ENCODE measurements at regions not wholly inside any gene's neighbourhood (a gene's known extent, or its start where the extent isn't known, plus 50 kb on each side); places are given as distances from the start of the nearest gene placed in this dataset.

- DNase-seq: no peak
Observed at GRCh38 chr16:8519179-8519578, 71.1 kb downstream of the TMEM114 start.

DNA sequence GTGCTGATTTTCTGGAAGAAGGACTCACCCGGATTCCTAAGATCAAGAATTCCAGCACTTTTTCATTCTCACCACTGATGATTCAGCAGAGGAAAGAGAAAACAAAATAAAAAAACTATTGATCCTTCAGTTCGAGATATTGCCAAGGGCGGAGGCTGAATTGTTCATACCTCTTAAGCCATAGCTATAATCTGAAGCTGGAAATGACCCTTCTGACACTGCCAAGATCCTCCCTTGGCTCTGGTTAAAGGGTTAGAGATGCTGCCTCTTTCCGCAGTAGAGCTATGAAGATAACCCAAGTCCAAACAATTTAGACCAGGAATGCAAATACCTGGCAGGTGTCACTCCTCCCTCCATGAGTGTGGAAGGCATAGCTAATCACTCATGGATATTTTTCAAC is 73.0 kb downstream of the TMEM114 start:
- DNase-seq: no peak

DNA sequence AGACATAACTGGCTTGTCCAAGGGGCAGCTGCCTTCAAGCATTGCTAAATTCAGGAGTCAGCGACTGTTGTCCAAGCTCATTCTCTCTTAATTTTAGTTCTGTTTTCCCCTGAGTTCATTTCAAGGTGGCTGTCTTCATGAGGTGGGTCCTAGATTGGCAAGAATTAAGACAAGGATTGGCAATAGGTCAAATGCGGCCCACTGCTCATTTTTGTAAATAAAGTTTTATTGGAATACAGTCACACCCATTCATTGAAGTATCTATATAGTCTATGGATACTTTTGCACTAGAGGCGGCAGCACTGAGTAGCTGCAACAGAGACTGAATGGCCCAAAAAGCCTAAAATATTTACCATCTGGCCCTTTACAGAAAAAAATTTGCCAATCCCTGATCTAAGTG is 73.8 kb downstream of the TMEM114 start:
- DNase-seq: no peak

GRCh38 chr16:8512941-8513624 is 77.2 kb downstream of the TMEM114 start:
- no peak for DNase-seq

DNA sequence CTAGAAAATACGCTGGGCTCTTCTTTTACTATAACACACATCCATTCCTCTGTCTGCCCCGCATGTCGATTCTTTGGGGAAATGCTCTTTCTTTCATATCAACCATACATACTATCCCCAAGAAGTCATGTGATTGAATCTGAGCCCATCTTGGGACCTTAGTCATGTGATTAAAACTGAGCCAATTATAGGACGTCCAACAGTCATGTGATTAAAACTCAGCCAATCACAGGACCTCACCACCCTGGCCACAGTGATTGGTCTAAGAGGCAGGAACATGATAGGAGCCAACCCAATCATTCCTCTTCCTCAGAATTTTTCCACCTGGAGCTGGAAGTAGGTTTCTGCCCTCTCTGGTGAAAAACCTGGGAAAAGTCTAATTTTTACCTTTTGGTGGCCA is 78.8 kb downstream of the TMEM114 start:
- no peak for DNase-seq

DNA sequence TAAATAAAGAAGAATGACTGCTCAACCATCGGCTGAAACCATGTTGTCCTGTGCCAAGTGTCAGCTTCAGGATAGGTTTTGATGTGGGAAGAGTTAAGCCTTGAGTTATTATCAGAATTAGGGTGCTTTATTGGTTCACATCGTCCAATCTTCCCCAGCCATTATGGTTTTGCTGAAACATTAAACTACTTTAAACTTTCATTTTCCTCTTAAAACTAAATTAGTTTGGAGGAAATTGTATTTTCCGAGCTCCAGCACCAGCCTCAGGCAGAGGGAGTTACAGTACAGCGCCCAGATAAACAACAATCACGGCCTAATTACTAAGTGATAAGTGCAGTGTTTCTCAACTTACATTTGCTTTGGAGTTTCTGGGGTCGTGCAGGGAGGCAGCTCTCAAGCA is 80.2 kb downstream of the TMEM114 start:
- no peak for DNase-seq

GRCh38 chr16:8505327-8505991 is 84.9 kb downstream of the TMEM114 start:
- no peak for DNase-seq

GRCh38 chr16:8502446-8502845 is 87.9 kb downstream of the TMEM114 start:
- no peak for DNase-seq

GRCh38 chr16:8500351-8500750 is 90.0 kb downstream of the TMEM114 start:
- DNase-seq: no peak

- DNase-seq: no peak
Observed at GRCh38 chr16:8496364-8496763, 93.9 kb downstream of the TMEM114 start.

- DNase-seq: no peak
Observed at GRCh38 chr16:8493972-8494371, 96.3 kb downstream of the TMEM114 start.

- DNase-seq: no peak
Observed at GRCh38 chr16:8492690-8493089, 97.6 kb downstream of the TMEM114 start.

GRCh38 chr16:8489580-8489979 is 100.7 kb downstream of the TMEM114 start:
- DNase-seq: no peak

GRCh38 chr16:8486985-8487384 is 103.3 kb downstream of the TMEM114 start:
- no peak for DNase-seq

GRCh38 chr16:8483396-8483795 is 106.9 kb downstream of the TMEM114 start:
- DNase-seq: no peak

GRCh38 chr16:8481810-8482209 is 108.5 kb downstream of the TMEM114 start:
- no peak for DNase-seq

DNA sequence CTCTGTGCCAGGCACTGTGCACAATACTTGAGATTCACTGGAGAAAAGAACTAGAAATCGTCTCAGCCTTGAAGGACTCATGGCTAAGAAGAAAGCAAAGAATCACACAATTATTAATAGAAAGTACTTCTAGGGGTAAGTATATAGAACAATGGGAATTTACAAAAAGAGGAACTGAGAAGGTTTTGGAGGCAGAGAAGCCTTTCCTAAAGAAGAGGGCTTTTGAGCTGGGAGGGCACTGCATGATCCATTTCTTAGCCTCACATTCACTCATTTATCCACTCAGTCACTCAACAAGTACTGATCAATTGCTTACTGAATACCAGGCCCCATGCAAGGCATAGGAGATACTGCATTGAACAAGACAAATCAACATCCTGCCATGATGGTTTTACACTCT is 113.5 kb downstream of the TMEM114 start:
- DNase-seq: no peak

DNA sequence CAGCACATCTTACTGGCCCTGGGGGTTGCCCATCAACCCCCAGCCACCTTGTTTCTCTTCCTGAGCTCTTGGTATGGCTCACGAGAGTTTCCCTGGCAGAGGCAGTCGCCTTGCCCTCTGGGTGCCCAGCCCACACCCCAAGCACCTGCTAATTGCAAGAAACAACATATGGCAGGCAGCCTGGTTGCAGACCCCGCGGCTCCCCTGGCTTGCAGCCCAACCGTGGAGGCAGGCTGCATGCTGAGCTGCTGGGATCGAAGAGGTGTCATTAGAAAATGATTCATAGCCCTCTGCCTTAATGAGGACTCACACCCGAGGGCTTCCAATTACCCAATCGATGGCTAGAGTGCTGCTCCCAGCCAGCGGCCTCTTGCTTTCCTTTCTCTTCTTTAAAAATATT is 115.7 kb downstream of the TMEM114 start:
- no peak for DNase-seq

DNA sequence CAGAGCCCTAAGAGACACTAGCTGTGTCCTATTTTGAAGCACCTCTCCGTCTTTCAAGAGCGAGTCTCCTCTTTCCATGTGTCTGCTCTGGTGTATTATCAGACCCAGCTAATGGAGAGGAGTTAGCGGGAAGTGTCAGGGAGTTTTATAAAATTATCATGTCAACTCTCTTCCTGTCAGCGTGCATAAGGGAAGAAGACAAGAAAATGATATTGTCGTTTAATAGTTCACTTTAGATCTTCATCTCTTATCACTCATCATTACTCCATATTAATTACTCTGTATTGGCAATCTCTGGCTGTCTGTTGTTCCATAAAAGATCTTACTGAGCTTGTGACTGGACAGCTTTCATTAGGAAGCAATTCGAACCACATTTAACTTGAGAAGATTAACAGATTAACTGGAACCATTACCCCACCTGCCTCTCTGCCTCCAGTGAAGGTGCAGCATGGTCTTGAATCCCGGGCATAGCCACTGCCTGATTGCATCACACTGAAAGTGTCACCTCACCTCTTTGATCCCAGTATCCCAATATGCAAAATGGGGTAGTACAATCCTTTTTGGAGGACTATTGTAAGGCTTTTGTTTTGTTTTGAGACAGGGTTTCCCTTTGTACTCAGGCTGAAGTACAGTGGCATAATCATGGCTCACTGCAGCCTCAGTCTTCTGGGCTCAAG is 121.1 kb downstream of the TMEM114 start:
- no peak for DNase-seq

DNA sequence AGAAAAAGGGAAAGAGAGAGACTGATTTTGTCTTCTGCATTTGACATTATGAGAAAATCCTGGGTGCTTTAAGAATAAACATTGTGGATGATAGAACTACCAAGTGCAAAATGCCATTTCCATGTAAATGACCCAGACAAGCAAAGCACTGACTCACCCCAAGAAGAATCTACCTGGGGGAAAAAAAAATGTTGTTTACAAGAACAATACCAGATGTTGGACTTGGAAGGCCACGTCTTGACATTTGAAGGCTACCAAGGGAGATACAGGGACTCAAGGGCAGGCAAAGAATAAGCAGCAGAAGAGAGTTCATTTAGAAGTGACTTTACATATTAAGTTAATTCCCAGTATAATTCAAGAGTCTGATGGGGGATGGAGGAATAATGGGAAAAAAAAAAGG is 125.3 kb downstream of the TMEM114 start:
- DNase-seq: no peak

GRCh38 chr16:8459085-8459733 is 131.1 kb downstream of the TMEM114 start:
- no peak for DNase-seq

GRCh38 chr16:8458481-8459046 is 131.7 kb downstream of the TMEM114 start:
- no peak for DNase-seq

DNA sequence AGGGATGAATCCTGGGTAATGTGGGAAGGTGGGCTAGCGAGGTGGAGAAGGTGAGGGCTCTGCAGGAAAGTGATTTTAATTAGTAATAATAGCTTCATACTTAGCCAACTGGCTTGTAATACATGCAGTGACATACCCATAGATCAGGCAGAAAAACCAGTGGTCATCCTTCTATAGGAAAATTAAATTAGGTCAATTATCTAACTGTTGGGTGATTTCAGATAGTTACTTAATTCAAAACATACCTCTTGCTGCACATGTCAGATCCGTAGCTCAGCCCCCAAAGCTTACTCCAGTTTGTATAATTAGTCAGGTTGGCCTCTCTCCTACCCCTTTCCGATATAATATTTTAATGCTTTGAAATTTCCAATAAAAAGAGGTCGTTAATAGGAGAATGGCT is 137.0 kb downstream of the TMEM114 start:
- no peak for DNase-seq

All from CD4-positive, alpha-beta T cell treated with Interleukin-4 for 1 hour (primary cell).